Gastroesophageal sphincter (tissue), 3 donors: ENCODE measurements at regions not wholly inside any gene's neighbourhood (a gene's known extent, or its start where the extent isn't known, plus 50 kb on each side); places are given as distances from the start of the nearest gene placed in this dataset.

Experiments used
- POLR2AphosphoS5 ChIP-seq: sonication (generic); formaldehyde crosslinking; IDR thresholded peaks from one replicate; pipeline ENCODE4 v1.6.1; 2017; ENCODE audit warnings: antibody characterized with exemption
- TF ChIP-seq, protein P1 (sequence below), 4 experiments: fragments of 200-600 bp in 2 of 4; fragments of 450-650 bp in 2 of 4; sonication (generic) in 1 of 4; IDR thresholded peaks; one replicate each; pipeline ENCODE4 v1.5.1; 2017 to 2019; ENCODE audit warnings: antibody characterized with exemption in 4 of 4, mild to moderate bottlenecking in 2 of 4, moderate library complexity in 2 of 4

DNA sequence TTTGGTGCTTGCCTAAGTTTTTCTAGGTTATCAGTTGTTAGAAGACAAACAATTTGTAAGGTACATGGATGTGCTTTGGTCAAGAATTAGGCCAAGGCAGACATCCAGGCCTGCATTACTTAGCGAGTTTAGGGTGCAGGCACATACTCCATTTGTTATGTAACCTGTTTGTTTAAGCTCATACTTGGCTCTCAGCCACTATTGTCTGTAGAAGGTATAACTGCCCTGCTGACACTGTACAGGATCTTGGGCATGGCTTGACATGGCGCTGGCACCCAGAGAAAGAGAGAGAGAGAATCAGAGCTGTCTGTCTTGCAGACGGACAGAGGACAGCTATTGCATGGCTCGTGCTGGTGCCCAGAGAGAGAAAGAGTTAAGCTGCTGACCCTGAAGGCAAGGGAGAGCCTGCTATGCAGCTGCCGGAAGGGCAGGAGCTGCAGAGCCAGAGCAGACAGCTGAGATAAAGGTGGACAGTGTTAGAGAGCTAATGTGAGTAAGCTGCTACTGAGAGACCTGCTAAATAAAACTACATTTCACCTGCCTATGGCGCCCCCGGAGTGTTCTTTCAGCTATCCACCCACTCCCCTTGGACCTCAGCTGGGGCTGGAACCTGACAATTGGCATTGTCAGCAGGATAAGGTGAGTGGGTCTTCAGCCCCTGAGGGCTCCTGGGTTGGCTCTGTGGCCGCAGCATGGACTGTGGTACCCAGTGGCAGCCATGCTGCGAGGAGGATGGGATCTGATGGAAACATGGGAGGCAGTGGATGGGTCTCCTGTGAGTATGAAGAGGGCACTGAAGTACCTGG lies 120.9 kb upstream of the TMEM106B start:
- TF ChIP-seq, protein P1, sequence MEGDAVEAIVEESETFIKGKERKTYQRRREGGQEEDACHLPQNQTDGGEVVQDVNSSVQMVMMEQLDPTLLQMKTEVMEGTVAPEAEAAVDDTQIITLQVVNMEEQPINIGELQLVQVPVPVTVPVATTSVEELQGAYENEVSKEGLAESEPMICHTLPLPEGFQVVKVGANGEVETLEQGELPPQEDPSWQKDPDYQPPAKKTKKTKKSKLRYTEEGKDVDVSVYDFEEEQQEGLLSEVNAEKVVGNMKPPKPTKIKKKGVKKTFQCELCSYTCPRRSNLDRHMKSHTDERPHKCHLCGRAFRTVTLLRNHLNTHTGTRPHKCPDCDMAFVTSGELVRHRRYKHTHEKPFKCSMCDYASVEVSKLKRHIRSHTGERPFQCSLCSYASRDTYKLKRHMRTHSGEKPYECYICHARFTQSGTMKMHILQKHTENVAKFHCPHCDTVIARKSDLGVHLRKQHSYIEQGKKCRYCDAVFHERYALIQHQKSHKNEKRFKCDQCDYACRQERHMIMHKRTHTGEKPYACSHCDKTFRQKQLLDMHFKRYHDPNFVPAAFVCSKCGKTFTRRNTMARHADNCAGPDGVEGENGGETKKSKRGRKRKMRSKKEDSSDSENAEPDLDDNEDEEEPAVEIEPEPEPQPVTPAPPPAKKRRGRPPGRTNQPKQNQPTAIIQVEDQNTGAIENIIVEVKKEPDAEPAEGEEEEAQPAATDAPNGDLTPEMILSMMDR (IDR thresholded peaks at IDR 0.05), result no peak
- TF ChIP-seq POLR2AphosphoS5, result no peak
